HG03159 (cell line): ENCODE measurements at regions not wholly inside any gene's neighbourhood (a gene's known extent, or its start where the extent isn't known, plus 50 kb on each side); places are given as distances from the start of the nearest gene placed in this dataset.

Source experiments
- ATAC-seq: cut with Tn5 transposase; IDR thresholded peaks from one replicate; pipeline ENCODE4 v1.9.1; 2021; ENCODE audit warnings: mild to moderate bottlenecking, moderate library complexity; ENCODE audit not compliant: unreplicated experiment

GRCh38 chr13:53466576-53466975 is 438.0 kb downstream of the OLFM4 start:
- no peak for ATAC-seq

GRCh38 chr13:53473397-53473796 is 444.8 kb downstream of the OLFM4 start:
- no peak for ATAC-seq

GRCh38 chr13:53474878-53475277 is 446.3 kb downstream of the OLFM4 start:
- ATAC-seq, result no peak

- ATAC-seq, result no peak
Observed at GRCh38 chr13:53490752-53491151, 462.1 kb downstream of the OLFM4 start.

GRCh38 chr13:53494406-53494805 is 465.8 kb downstream of the OLFM4 start:
- no peak for ATAC-seq

GRCh38 chr13:53499576-53500133 is 471.0 kb downstream of the OLFM4 start:
- no peak for ATAC-seq

- ATAC-seq, result no peak
Observed at GRCh38 chr13:53501387-53501786, 472.8 kb downstream of the OLFM4 start.

GRCh38 chr13:53507741-53508140 is 479.1 kb downstream of the OLFM4 start:
- no peak for ATAC-seq

- no peak for ATAC-seq
Observed at GRCh38 chr13:53512635-53513034, 484.0 kb downstream of the OLFM4 start.

- no peak for ATAC-seq
Observed at GRCh38 chr13:53513226-53513625, 484.6 kb downstream of the OLFM4 start.

GRCh38 chr13:53520132-53520531 is 491.5 kb downstream of the OLFM4 start:
- no peak for ATAC-seq

GRCh38 chr13:53522034-53522433 is 493.4 kb downstream of the OLFM4 start:
- ATAC-seq, result no peak

GRCh38 chr13:53537586-53537985 is 509.0 kb downstream of the OLFM4 start:
- ATAC-seq, result no peak

- no peak for ATAC-seq
Observed at GRCh38 chr13:53545340-53545941, 516.8 kb downstream of the OLFM4 start.

GRCh38 chr13:53560556-53560955 is 531.9 kb downstream of the OLFM4 start:
- ATAC-seq, result no peak

- ATAC-seq, result no peak
Observed at GRCh38 chr13:53562419-53562818, 533.8 kb downstream of the OLFM4 start.

- no peak for ATAC-seq
Observed at GRCh38 chr13:53568491-53568890, 539.9 kb downstream of the OLFM4 start.

GRCh38 chr13:53569453-53569852 is 540.8 kb downstream of the OLFM4 start:
- ATAC-seq, result no peak

- ATAC-seq, result no peak
Observed at GRCh38 chr13:53601113-53601512, 572.5 kb downstream of the OLFM4 start.

GRCh38 chr13:53605326-53605725 is 576.7 kb downstream of the OLFM4 start:
- no peak for ATAC-seq

- peak; percentile 53 for ATAC-seq
Observed at GRCh38 chr13:53612200-53612599, 583.6 kb downstream of the OLFM4 start.

GRCh38 chr13:53622456-53622855 is 593.8 kb downstream of the OLFM4 start:
- no peak for ATAC-seq

- ATAC-seq, result no peak
Observed at GRCh38 chr13:53623146-53623545, 594.5 kb downstream of the OLFM4 start.
